Stimulated activated CD4-positive, alpha-beta T cell treated with anti-CD3 and anti-CD28 coated beads, Interleukin-12 subunit alpha, Interleukin-12 subunit beta, amount 100 ng/mL, for 4 hours (primary cell): ENCODE measurements at regions not wholly inside any gene's neighbourhood (a gene's known extent, or its start where the extent isn't known, plus 50 kb on each side); places are given as distances from the start of the nearest gene placed in this dataset.

Experiments
- DNase-seq: peaks from one replicate; pipeline ENCODE4 v3.0.0-alpha.2; 2020

DNA sequence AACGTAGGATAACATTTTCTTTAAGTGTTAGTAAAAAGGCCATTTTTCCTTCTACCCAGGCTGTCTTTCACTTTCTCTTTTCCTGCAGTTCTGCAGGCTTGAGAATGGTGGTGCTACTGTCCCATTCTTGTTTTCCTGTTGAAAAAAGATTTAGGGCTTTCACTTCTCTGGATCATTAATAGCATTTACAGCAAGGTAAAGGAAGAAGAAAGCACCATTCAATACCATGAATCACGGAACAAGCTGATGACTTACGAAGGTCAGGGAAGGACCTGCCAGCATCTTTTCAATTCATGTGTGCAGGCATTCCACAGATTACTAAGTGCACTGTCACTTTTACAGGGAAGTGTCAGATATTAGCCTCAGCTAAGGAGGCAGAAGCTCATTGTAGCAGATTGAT, 292.8 kb downstream of the YTHDC2 start:
- no peak for DNase-seq

- DNase-seq, result no peak
Observed at GRCh38 chr5:113806904-113807303, 293.4 kb downstream of the YTHDC2 start.

GRCh38 chr5:113807427-113807991, 294.0 kb downstream of the YTHDC2 start:
- DNase-seq, result no peak

- no peak for DNase-seq
Observed at GRCh38 chr5:113808956-113809355, 295.5 kb downstream of the YTHDC2 start.

GRCh38 chr5:113809626-113810025, 296.1 kb downstream of the YTHDC2 start:
- DNase-seq, result no peak

GRCh38 chr5:113813466-113813865, 300.0 kb downstream of the YTHDC2 start:
- DNase-seq, result no peak

- DNase-seq, result no peak
Observed at GRCh38 chr5:113817683-113818082, 304.2 kb downstream of the YTHDC2 start.

DNA sequence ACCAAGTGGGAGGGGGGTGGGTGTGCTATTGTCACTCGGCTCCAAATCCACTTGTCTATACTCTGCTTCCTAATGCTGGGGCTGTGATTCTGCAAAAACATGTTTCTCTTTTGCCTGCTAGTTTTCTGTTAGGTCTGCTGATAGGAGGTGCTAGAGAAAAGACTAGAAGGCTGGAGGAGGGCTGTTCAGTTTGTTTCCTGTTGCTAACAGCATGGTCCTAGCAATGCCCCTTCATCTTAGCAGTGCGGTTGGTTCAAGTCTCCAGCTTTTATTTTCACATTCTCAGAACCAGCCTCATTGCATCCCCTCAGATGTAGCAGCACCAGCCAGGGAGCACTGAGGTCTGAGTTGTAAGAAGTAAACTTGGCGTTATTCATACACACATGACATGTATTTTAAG, 310.2 kb downstream of the YTHDC2 start:
- no peak for DNase-seq

- DNase-seq, result no peak
Observed at GRCh38 chr5:113824307-113824706, 310.8 kb downstream of the YTHDC2 start.

DNA sequence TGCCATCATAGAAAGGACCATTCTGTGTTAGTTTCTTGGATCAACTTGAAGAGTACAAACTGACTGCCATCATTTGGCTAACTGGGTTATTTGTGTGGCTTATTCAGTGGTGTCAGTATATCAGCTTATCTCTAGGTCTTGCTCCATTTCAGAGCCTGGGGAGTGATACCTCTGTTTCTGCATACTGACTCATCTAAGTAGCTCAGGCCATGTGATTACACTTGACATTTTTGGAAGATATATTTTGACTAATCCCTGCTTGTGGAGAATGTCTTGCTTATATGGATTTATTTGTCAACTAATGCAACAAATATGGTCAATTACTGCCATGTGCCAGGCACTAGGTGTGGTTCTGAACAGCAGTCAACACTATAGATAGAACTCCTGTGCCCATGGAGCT, 311.7 kb downstream of the YTHDC2 start:
- no peak for DNase-seq

DNA sequence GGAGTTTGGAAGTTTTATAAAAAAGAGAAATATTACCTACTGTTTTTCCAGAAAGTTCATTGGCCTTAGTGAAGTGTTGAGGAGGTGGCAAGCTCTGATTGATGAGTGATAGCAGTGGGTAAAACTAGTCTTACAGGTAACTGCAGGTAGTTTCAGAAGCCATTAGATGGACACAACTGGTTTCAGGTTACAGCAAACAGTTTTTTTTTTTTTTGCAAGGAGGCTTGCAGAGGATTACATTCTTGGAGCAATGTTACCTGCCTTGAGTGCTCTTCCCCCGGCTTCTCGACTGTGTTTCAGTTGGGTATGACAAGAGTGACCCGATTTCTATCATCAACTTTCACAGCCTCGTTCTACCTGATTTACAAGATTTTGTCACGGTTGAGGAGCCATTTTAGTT, 333.4 kb downstream of the YTHDC2 start:
- no peak for DNase-seq

GRCh38 chr5:113864437-113864836, 350.9 kb downstream of the YTHDC2 start:
- DNase-seq, result no peak

- DNase-seq, result no peak
Observed at GRCh38 chr5:113866763-113867162, 353.3 kb downstream of the YTHDC2 start.

DNA sequence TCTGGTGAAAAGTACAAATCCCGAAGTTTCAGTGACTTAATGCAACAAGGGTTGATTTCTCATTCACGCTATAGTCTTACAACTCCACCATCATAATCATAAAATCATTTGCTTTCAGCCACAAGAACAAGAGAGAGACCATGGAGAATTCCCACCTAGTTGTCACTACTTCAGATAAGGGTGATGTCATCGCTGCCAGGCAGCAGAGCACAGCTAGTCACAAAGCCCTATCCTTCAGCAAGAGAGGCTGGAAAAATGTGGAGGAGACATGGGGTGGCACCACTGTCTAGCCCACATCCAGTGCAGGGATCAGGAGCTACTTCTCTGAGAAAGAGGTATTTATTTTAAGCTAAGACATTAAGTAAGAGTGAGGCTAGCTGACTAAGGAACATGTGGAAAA, 356.1 kb downstream of the YTHDC2 start:
- DNase-seq, result no peak

- no peak for DNase-seq
Observed at GRCh38 chr5:113871972-113872371, 358.5 kb downstream of the YTHDC2 start.

GRCh38 chr5:113875096-113875495, 361.6 kb downstream of the YTHDC2 start:
- no peak for DNase-seq

DNA sequence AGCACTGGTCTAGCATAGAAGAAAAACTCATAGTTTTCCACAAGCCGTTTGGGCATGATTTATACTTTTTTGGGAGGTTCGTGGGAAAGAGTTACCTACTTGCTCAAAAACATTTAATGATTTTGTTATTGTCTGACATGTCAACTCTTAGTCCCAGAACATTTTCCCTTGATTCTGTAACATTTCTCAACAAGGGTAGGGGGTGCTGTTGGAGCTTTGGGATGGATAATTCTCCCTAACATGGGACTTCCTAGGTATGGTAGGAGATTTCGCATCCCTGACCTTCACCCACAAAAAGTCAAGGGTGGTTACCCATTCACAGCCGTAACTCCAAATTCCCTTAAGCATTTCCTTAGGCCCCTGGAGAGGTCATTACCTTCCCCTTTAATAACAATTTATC, 378.0 kb downstream of the YTHDC2 start:
- no peak for DNase-seq

GRCh38 chr5:113896789-113897188, 383.3 kb downstream of the YTHDC2 start:
- DNase-seq, result no peak

- DNase-seq, result no peak
Observed at GRCh38 chr5:113897748-113898147, 384.3 kb downstream of the YTHDC2 start.

DNA sequence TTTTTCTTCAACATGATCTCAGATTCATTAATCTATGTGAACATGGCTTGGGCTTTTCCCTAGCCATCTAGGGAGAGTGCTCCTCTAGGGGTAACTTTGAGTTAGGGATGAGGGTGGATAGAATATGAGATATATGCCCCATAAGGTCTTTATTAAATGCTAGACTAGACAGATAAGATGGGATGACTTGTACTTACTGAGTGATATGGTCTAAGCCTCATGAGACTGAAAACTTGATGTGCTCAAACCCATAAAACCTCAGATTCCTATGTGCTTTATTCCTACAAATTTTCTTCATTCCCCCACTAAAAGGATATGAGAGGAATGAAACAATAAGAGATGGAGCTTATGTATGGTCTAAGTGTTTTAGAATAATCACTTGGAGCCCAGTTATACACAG, 386.6 kb downstream of the YTHDC2 start:
- no peak for DNase-seq

DNA sequence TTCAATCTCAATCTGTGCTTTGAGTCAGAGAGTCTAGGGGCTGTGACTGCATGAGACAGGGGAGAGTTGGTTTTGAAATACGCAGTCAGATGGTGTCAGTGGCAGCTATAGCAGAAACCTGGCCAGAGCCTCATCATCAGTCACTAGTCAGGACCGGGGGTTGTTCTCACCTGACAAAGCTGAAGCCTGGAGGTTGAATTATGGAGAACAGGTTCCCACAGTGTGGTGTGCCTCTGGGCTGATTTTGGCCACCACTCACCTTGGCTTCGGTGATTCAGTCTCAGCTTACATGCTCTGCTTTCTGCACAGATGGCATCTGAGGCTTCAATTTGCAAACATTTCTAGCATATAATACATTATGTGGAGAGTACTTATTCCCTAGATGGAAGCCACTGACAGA, 387.3 kb downstream of the YTHDC2 start:
- no peak for DNase-seq

DNA sequence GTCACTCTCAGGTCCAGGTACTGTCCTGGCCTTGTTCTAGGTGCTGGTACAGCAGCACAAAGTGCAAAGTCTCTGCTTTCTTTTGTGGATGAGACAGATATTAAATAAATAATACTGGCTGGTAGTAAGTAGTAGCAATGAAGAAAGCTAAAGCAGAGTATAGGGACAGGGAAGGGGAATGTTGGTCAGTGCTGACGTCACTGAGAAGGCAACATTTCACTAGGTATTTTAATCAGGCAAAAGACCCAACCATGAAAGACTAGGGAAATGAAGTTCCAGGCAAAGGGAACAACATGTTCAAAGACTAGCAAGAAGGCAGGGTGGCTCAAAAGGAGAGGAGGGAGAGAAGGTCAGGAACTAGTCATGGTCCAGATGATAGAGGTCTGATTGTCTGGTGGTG, 388.2 kb downstream of the YTHDC2 start:
- DNase-seq, result no peak

- no peak for DNase-seq
Observed at GRCh38 chr5:113902917-113903660, 389.6 kb downstream of the YTHDC2 start.

- DNase-seq, result no peak
Observed at GRCh38 chr5:113909782-113910181, 396.3 kb downstream of the YTHDC2 start.

- DNase-seq, result no peak
Observed at GRCh38 chr5:113917997-113918396, 404.5 kb downstream of the YTHDC2 start.
